Panc1 (cell line): ENCODE measurements at regions not wholly inside any gene's neighbourhood (a gene's known extent, or its start where the extent isn't known, plus 50 kb on each side); places are given as distances from the start of the nearest gene placed in this dataset.
"Not testable (repeated sequence)": the region's sequence is repeated elsewhere in the genome, so short reads cannot be mapped to it uniquely, and the experiment has no call there.

Experiments used
- ATAC-seq: fragments of 200-7000 bp; cut with Tn5 transposase; 2 replicates; pipeline ENCODE4 v1.9.1; 2020; ENCODE audit warnings: mild to moderate bottlenecking, moderate library complexity
- BruUV-seq: library from RNA; stranded (reverse); fragments of 400-500 nt; replicated peaks from 2 replicates; lab custom pipeline; 2021; lab: Mats Ljungman, UMichigan
- CTCF ChIA-PET: fragments of 300-600 bp; sonication (Branson Sonifier 250); formaldehyde crosslinking; loops from one replicate; lab custom pipeline; 2022; ENCODE audit warnings: antibody characterized with exemption; lab: Charles Lee
- POLR2A ChIA-PET: fragments of 300-600 bp; sonication (Branson Sonifier 250); formaldehyde crosslinking; loops from one replicate; lab custom pipeline; 2022; ENCODE audit warnings: antibody characterized with exemption; lab: Charles Lee
- DNase-seq: peaks from one replicate; pipeline ENCODE4 v3.0.0-alpha.2; 2010; ENCODE audit warnings: low read depth, low spot score
- H3K27ac ChIP-seq: 2 replicates; pipeline ENCODE4 v1.5.1; 2011; ENCODE audit warnings: mild to moderate bottlenecking, low read length, inconsistent platforms
- H3K27me3 ChIP-seq: fragments of 200-500 bp; sonication (Bioruptor generic); 2 replicates; pipeline ENCODE4 v1.6.0; 2014; ENCODE audit warnings: low read length, inconsistent platforms; ENCODE audit not compliant: control insufficient read depth, insufficient read depth
- H3K36me3 ChIP-seq: fragments of 200-500 bp; sonication (Bioruptor generic); 2 replicates; pipeline ENCODE4 v1.5.1; 2014; ENCODE audit warnings: inconsistent platforms, mild to moderate bottlenecking, low read length, moderate library complexity; ENCODE audit not compliant: control insufficient read depth, insufficient read depth
- H3K4me1 ChIP-seq: 2 replicates; pipeline ENCODE4 v1.5.1; 2011; ENCODE audit warnings: inconsistent platforms, mild to moderate bottlenecking, low read length, moderate library complexity; ENCODE audit not compliant: control insufficient read depth, insufficient read depth
- H3K4me3 ChIP-seq, 2 experiments: 2 replicates each; pipeline ENCODE4 v1.5.1; 2011 to 2012; ENCODE audit warnings: low read depth in 2 of 2, low read length in 2 of 2, mild to moderate bottlenecking in 2 of 2, inconsistent platforms in 1 of 2, moderate library complexity in 1 of 2
- H3K9me3 ChIP-seq: fragments of 200-500 bp; sonication (Bioruptor generic); 2 replicates; pipeline ENCODE4 v1.5.1; 2014; ENCODE audit warnings: low read depth, mild to moderate bottlenecking, inconsistent platforms, low read length, moderate library complexity; ENCODE audit not compliant: control insufficient read depth, insufficient read depth
- CTCF ChIP-seq: fragments of 450-650 bp; IDR thresholded peaks from 2 replicates; pipeline ENCODE4 v1.5.1; 2017; ENCODE audit warnings: mild to moderate bottlenecking
- POLR2AphosphoS5 ChIP-seq: IDR thresholded peaks from 2 replicates; pipeline ENCODE4 v1.6.1; 2012; ENCODE audit warnings: mild to moderate bottlenecking, low read depth, low read length, moderate library complexity
- REST ChIP-seq, 2 experiments: IDR thresholded peaks; 2 replicates each; pipeline ENCODE4 v1.6.1; 2011 to 2012; ENCODE audit warnings: low read depth in 2 of 2, control low read depth in 1 of 2, low read length in 1 of 2, mild to moderate bottlenecking in 1 of 2, moderate library complexity in 1 of 2; ENCODE audit not compliant: insufficient read depth in 1 of 2
- SIN3A ChIP-seq: IDR thresholded peaks from 2 replicates; pipeline ENCODE4 v1.6.1; 2012; ENCODE audit warnings: low read depth, mild to moderate bottlenecking, low read length, moderate library complexity, borderline replicate concordance; ENCODE audit not compliant: insufficient read depth
- TCF7L2 ChIP-seq: IDR thresholded peaks from 2 replicates; pipeline ENCODE4 v1.6.1; 2011; ENCODE audit warnings: mild to moderate bottlenecking, low read depth, low read length, inconsistent platforms
- in situ Hi-C: cut with HindIII; loops from 2 replicates; pipeline ENCODE4 v1.10.0; 2016; ENCODE audit warnings: low sequenced_read_pairs, low pct_unique_long_range_greater_than_20kb
- intact Hi-C: fragments of 100-400 bp; cut with micrococcal nuclease; formaldehyde crosslinking; loops from one replicate; pipeline ENCODE4 v1.10.0; 2022; ENCODE audit not compliant: unreplicated experiment

GRCh38 chr11:10970926-10971325, 113.1 kb upstream of the ZBED5 start:
- Histone ChIP-seq H3K4me3 (no peak overlapping the region), H3K36me3 (no peaks in the 10 kb centered on the region), H3K4me1 (no peaks in the 10 kb centered on the region), H3K27ac (no peak overlapping the region), H3K27me3 (no peaks in the 10 kb centered on the region), H3K9me3 (no peaks in the 10 kb centered on the region)
- intact Hi-C loops (no loop called here), in situ Hi-C loops (no loop called here)
- DNase-seq (no peak), ATAC-seq (no peak)
- POLR2A ChIA-PET = no interaction called here
- no TSS peak for BruUV-seq
- CTCF ChIA-PET = no interaction called here
- no peak for TF ChIP-seq CTCF
- no peak for TF ChIP-seq REST (IDR thresholded peaks at IDR 0.05; ENCODE audit: insufficient read depth in 1 of 2, low read depth in 2 of 2, low read length in 1 of 2)
- TF ChIP-seq TCF7L2 = no peak
- TF ChIP-seq SIN3A = no peak
- no peak for TF ChIP-seq POLR2AphosphoS5

- Histone ChIP-seq H3K27me3 (no peaks in the 10 kb centered on the region), H3K4me1 (no peaks in the 10 kb centered on the region), H3K9me3 (no peaks in the 10 kb centered on the region), H3K27ac (no peak overlapping the region), H3K4me3 (no peak overlapping the region), H3K36me3 (no peaks in the 10 kb centered on the region)
- POLR2A ChIA-PET = interaction anchor here (0.7 kb wide), 1 partner anchor 77 kb away, joined by 6 read pairs; no protein-coding TSS in a partner anchor
- DNase-seq (no peak), ATAC-seq (peak; percentile 72; the same call in 1 of the 2 replicates)
- CTCF ChIA-PET = no interaction called here
- no peak for TF ChIP-seq REST (IDR thresholded peaks at IDR 0.05; ENCODE audit: insufficient read depth in 1 of 2, low read depth in 2 of 2, low read length in 1 of 2)
- TF ChIP-seq SIN3A = no peak
- TF ChIP-seq POLR2AphosphoS5 = no peak
- TF ChIP-seq CTCF = no peak
- no peak for TF ChIP-seq TCF7L2
- intact Hi-C loops = no loop called here
- in situ Hi-C loops = no loop called here
- no TSS peak for BruUV-seq
Measured at GRCh38 chr11:10969387-10969786, 111.5 kb upstream of the ZBED5 start.

- POLR2A ChIA-PET, CTCF ChIA-PET, H3K4me3 ChIP-seq, DNase-seq, H3K4me1 ChIP-seq, H3K27ac ChIP-seq, H3K27me3 ChIP-seq, BruUV-seq, in situ Hi-C loops, ATAC-seq, H3K36me3 ChIP-seq, intact Hi-C loops: not testable (repeated sequence)
- H3K9me3 ChIP-seq = peaks cover 14% of the 10 kb centered on the region; the same call in 1 of the 2 replicates
Measured at GRCh38 chr11:10956884-10957283, 99.0 kb upstream of the ZBED5 start.
